ENCODE measurements at regions not wholly inside any gene's neighbourhood (a gene's known extent, or its start where the extent isn't known, plus 50 kb on each side); places are given as distances from the start of the nearest gene placed in this dataset.

DNA sequence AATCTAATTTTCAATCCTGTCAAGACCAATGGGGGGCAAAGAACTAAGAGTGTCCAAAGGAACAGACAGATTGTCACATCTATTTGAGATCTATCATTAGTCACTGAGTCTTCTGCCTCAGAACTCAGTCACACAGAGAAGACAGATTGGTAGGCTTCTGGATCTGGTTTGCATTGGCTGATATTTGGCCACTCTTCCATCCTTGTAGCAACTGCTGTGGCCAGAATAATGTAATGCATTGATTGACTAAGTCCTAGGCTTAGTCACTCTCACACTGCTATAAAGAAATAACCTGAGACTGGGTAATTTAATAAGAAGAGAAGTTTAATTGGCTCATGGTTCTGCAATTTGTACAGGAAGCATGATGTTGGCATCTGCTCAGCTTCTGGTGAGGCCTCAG is 458.5 kb downstream of the ACTL7B start:
- TF ChIP-seq RAD21 (IDR thresholded peaks at IDR 0.05; ENCODE audit: low read length) (no peak), CEBPB (IDR thresholded peaks at IDR 0.05; ENCODE audit: low read depth, low read length) (no peak), POLR2A (IDR thresholded peaks at IDR 0.05; ENCODE audit: low read depth, low read length) (no peak)
- TF ChIP-seq, protein P1, sequence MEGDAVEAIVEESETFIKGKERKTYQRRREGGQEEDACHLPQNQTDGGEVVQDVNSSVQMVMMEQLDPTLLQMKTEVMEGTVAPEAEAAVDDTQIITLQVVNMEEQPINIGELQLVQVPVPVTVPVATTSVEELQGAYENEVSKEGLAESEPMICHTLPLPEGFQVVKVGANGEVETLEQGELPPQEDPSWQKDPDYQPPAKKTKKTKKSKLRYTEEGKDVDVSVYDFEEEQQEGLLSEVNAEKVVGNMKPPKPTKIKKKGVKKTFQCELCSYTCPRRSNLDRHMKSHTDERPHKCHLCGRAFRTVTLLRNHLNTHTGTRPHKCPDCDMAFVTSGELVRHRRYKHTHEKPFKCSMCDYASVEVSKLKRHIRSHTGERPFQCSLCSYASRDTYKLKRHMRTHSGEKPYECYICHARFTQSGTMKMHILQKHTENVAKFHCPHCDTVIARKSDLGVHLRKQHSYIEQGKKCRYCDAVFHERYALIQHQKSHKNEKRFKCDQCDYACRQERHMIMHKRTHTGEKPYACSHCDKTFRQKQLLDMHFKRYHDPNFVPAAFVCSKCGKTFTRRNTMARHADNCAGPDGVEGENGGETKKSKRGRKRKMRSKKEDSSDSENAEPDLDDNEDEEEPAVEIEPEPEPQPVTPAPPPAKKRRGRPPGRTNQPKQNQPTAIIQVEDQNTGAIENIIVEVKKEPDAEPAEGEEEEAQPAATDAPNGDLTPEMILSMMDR (conservative IDR thresholded peaks at IDR 0.05; ENCODE audit: low read depth, low read length) = no peak
